NB4 (cell line): ENCODE measurements at regions not wholly inside any gene's neighbourhood (a gene's known extent, or its start where the extent isn't known, plus 50 kb on each side); places are given as distances from the start of the nearest gene placed in this dataset.

Experiments
- CTCF ChIP-seq: IDR thresholded peaks from one replicate; pipeline ENCODE4 v1.5.1; 2012; ENCODE audit warnings: low read depth, low read length
- POLR2A ChIP-seq: IDR thresholded peaks from 2 replicates; pipeline ENCODE4 v1.6.1; 2011; ENCODE audit warnings: mild to moderate bottlenecking; ENCODE audit not compliant: insufficient read length; ENCODE audit errors: extremely low read depth

GRCh38 chr10:129107525-129107924 lies 359.5 kb upstream of the MGMT start:
- no peak for TF ChIP-seq CTCF
- TF ChIP-seq POLR2A: no peak
